ENCODE measurements at regions not wholly inside any gene's neighbourhood (a gene's known extent, or its start where the extent isn't known, plus 50 kb on each side); places are given as distances from the start of the nearest gene placed in this dataset.

GRCh38 chr3:82509106-82509842 is 747.8 kb upstream of the GBE1 start:
- H3K27ac ChIP-seq, result no peak overlapping the region
- intact Hi-C loops (cut with DNase I; ENCODE audit: low total_unique reads) (no loop called here), in situ Hi-C loops (cut with MboI; ENCODE audit: low sequenced_read_pairs in 4 of 4) (no loop called here)
- no peak overlapping the region for H3K4me3 ChIP-seq
- no peaks in the 10 kb centered on the region for H3K4me1 ChIP-seq
- ATAC-seq, result no peak
- TF ChIP-seq CTCF (IDR thresholded peaks at IDR 0.05 in 4 of 5, conservative IDR thresholded peaks at IDR 0.05 in 1 of 5) (no peak), POLR2A (IDR thresholded peaks at IDR 0.05) (no peak)
- no peak for DNase-seq
- no peaks in the 10 kb centered on the region for H3K9me3 ChIP-seq
- H3K36me3 ChIP-seq, result no peaks in the 10 kb centered on the region
- no peaks in the 10 kb centered on the region for H3K27me3 ChIP-seq

GRCh38 chr3:82506204-82506603 is 744.8 kb upstream of the GBE1 start:
- no peak overlapping the region for H3K4me3 ChIP-seq
- ATAC-seq (no peak), DNase-seq (no peak)
- in situ Hi-C loops (cut with MboI; ENCODE audit: low sequenced_read_pairs in 4 of 4) (no loop called here), intact Hi-C loops (cut with DNase I; ENCODE audit: low total_unique reads) (no loop called here)
- no peaks in the 10 kb centered on the region for H3K36me3 ChIP-seq
- no peaks in the 10 kb centered on the region for H3K4me1 ChIP-seq
- TF ChIP-seq CTCF (IDR thresholded peaks at IDR 0.05 in 4 of 5, conservative IDR thresholded peaks at IDR 0.05 in 1 of 5) (no peak), POLR2A (IDR thresholded peaks at IDR 0.05) (no peak)
- no peaks in the 10 kb centered on the region for H3K9me3 ChIP-seq
- no peak overlapping the region for H3K27ac ChIP-seq
- H3K27me3 ChIP-seq, result no peaks in the 10 kb centered on the region

GRCh38 chr3:82505079-82505756 is 743.8 kb upstream of the GBE1 start:
- Histone ChIP-seq H3K9me3 (no peaks in the 10 kb centered on the region), H3K27me3 (no peaks in the 10 kb centered on the region), H3K36me3 (no peaks in the 10 kb centered on the region), H3K4me1 (no peaks in the 10 kb centered on the region), H3K27ac (no peak overlapping the region), H3K4me3 (no peak overlapping the region)
- ATAC-seq (no peak), DNase-seq (no peak)
- in situ Hi-C loops (cut with MboI; ENCODE audit: low sequenced_read_pairs in 4 of 4), result no loop called here
- intact Hi-C loops (cut with DNase I; ENCODE audit: low total_unique reads), result no loop called here
- TF ChIP-seq CTCF (IDR thresholded peaks at IDR 0.05 in 4 of 5, conservative IDR thresholded peaks at IDR 0.05 in 1 of 5) (no peak), POLR2A (IDR thresholded peaks at IDR 0.05) (no peak)

- DNase-seq (no peak), ATAC-seq (no peak)
- intact Hi-C loops (cut with DNase I; ENCODE audit: low total_unique reads) (no loop called here), in situ Hi-C loops (cut with MboI; ENCODE audit: low sequenced_read_pairs in 4 of 4) (no loop called here)
- no peak overlapping the region for H3K27ac ChIP-seq
- H3K9me3 ChIP-seq, result no peaks in the 10 kb centered on the region
- no peak for TF ChIP-seq CTCF (IDR thresholded peaks at IDR 0.05 in 4 of 5, conservative IDR thresholded peaks at IDR 0.05 in 1 of 5)
- H3K4me3 ChIP-seq, result no peak overlapping the region
- no peaks in the 10 kb centered on the region for H3K4me1 ChIP-seq
- no peaks in the 10 kb centered on the region for H3K36me3 ChIP-seq
- H3K27me3 ChIP-seq, result no peaks in the 10 kb centered on the region
Measured at GRCh38 chr3:82498186-82498585, 736.7 kb upstream of the GBE1 start.
